ENCODE measurements at regions not wholly inside any gene's neighbourhood (a gene's known extent, or its start where the extent isn't known, plus 50 kb on each side); places are given as distances from the start of the nearest gene placed in this dataset.

GRCh38 chr5:104444656-104445055 is 882.1 kb upstream of the NUDT12 start:
- no peak for DNase-seq

GRCh38 chr5:104443706-104444105 is 881.1 kb upstream of the NUDT12 start:
- no peak for DNase-seq

DNA sequence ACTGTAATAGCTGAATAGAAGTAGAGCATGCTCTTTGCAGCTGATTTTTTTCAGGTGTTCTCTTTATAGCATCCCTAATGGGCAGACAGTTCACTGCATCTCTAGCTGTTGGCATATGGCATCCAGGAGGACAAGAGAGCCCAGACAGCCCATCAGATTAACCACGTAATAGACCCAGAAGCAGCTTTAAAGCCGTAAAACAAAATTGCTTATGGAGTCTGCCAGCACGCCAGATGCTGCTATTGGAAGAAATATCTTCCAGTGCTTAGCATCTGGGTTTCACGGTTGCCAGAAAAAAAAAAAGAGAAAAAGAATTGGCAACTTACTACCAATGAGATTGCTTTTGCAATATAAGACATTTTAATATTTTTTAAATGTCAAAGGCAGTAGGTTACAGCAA is 869.4 kb upstream of the NUDT12 start:
- DNase-seq: no peak

DNA sequence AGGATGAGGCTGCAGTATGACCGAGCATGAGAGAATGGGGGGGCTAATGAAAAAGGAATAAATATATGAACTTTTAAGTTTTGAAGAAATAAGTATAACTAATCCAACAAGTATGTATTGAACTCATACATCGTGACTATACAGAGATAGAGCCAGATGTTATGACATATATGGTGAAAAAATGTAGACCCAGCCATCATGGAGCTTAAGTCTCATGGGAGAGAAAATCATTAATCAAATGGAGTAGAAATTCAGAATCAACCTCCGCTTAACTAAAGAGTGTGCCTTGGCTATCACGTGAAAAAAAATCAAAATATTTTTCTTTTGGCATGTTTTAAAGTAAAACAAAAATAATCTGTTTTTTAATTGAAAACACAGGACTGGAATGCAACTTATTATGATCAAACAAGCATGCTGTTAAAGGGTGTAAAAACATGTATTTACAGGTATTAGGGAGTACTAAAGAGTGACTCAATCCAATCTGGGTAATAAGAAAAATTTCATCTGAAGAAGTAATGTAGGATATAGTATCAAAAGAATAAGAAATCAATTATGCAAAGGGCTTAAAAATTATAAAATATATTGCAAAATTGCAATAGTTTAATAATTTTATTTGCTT is 868.5 kb upstream of the NUDT12 start:
- DNase-seq: no peak

- no peak for DNase-seq
Measured at GRCh38 chr5:104429911-104430310, 867.3 kb upstream of the NUDT12 start.

DNA sequence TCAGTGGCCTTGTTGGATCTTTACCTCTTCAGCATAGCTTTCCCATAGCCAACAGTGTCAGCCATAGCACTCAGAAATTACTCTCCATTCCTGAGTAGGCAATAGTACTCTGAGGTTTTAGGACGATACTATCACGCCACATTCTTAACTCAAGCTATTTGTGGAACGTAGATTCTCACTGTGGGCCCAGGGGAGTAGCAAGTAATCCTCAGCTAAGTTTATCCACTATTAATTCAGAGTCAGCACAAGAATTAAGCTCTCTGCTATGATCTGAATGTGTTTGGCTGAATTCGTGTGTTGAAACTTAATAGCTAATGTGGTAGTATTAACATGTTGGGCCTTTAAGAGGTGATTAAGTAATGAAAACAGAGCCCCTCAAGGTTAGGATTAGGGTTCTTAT is 858.8 kb upstream of the NUDT12 start:
- DNase-seq: no peak

DNA sequence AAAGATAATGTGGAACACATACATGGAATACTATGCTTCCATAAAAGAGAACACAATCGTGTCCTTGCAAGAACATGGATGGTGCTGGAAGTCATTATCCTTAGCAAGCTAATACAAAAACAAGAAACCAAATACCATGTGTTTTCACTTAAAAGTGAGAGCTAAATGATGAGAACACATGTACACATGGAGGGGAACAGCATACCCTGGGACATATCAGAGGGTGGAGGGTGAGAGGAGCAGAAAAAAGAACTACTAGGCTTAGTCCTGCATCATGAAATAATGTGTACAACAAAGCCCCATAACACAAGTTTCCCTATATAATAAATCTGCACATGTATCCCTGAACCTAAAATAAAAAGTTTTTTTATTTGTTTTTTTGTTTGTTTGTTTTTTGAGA is 855.5 kb upstream of the NUDT12 start:
- no peak for DNase-seq

GRCh38 chr5:104412649-104413240 is 850.2 kb upstream of the NUDT12 start:
- DNase-seq: no peak

- DNase-seq: no peak
Measured at GRCh38 chr5:104400941-104401340, 838.4 kb upstream of the NUDT12 start.

- no peak for DNase-seq
Measured at GRCh38 chr5:104385906-104386305, 823.3 kb upstream of the NUDT12 start.

- DNase-seq: no peak
Measured at GRCh38 chr5:104375345-104375744, 812.8 kb upstream of the NUDT12 start.

DNA sequence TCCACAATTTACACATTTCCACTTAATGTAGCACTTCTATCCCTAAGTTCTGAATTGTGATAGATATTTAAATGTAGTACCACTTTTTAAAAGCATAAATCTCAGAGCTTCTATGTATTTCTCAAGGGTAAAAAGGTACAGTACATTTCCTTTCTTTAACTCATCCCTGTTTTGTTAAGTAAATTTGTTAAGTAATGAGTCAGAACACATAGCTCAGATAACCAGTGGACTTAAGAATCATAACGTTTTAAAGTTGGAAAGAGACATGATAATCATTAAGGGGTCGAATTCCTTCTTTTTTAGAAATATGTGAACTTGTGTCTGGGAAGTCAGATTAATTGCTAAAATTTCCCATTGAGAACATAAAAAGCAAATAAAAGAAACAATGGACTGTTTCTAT is 810.2 kb upstream of the NUDT12 start:
- DNase-seq: no peak

DNA sequence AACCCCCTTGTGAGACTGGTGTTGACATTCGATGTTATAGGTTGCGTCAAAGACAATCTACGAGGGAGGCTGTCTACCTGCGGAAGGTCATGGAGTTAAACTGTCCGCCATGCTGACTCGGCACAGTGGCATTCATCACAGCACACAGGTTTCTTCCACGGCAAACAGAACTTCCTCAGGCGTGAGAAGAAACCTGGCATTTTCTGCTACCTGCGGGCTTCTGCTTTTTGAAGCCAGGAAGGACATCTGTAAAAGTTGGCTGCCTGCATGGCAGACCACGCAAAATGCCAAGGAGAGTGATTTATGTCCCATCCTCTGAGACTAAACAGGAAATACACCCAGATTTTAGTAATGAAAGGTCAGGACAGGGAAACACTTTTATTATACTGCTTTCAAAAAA is 809.8 kb upstream of the NUDT12 start:
- DNase-seq: no peak

DNA sequence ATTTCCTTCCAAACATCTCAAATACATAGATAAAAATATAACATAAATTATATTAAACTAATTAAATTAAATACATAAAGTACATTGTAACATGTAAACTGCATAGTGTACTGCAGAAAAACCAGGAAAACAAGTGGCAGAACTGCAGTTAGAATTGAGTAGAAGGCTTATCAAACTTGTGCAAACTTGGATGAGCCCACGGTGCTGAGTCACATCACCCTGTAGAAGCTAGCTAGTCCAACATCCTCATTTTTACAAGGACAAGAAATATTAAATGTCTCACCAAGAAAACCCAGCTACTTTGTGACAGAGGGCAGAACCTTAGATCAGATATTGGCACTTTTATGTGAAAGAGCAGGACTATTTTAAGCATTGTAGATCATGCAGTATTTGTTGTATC is 807.9 kb upstream of the NUDT12 start:
- DNase-seq: no peak

- DNase-seq: no peak
Measured at GRCh38 chr5:104367978-104368377, 805.4 kb upstream of the NUDT12 start.

DNA sequence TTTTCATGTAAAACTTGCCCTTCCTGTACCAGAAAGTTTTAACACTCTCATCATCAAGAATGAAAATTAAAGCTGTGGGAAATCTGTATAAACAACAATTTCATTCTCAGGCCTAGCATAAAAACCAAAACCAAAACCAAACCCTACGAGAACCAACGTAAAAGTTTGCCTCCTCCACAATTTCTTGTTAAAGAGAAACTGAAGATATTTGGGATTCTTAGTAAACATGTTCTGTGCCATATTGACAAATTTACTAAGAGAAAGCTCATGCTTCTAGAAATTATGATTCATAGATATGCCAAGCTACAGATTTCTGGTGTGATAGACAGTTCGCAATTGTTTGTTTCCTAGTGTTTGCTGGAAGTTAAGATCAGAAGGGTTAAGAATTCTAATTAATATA is 801.0 kb upstream of the NUDT12 start:
- DNase-seq: no peak

DNA sequence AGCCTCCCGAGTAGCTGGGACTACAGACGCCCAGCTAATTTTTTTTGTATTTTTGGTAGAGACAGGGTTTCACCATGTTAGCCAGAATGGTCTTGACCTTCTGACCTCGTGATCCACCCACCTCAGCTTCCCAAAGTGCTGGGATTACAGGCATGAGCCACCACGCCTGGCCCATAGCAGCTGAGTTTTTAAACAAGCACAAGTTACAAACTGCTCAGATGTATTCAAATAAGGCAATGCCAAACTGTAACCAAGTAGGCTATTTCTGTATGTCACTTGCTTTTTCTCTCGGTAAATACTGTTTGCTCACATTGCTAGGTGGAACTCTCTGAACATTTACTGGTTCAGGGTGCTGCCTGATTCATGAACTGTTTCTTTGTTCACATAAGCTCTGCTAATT is 799.3 kb upstream of the NUDT12 start:
- DNase-seq: no peak

GRCh38 chr5:104355350-104355749 is 792.8 kb upstream of the NUDT12 start:
- DNase-seq: no peak

DNA sequence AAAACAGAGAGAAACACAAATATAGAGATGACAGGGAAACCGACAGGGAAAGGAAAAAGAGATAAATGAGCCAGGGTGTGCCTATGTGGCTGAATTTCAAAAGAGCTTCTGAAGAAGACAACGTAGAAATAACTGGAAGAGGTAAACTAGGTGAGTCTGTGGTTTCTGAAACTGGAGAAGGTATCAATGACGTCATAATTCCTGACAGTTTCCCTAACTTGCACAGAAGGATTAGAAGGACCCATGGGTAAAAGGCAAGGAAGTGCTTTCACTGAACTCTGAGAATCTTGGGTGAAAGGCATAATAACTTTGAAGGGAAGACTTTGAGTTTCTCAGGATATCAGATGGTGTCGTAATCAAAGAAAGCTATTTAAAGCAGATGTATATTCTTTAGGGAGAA is 790.8 kb upstream of the NUDT12 start:
- DNase-seq: no peak

GRCh38 chr5:104352954-104353353 is 790.4 kb upstream of the NUDT12 start:
- DNase-seq: no peak

GRCh38 chr5:104347119-104347708 is 784.6 kb upstream of the NUDT12 start:
- DNase-seq: no peak

- no peak for DNase-seq
Measured at GRCh38 chr5:104345222-104346016, 782.8 kb upstream of the NUDT12 start.

DNA sequence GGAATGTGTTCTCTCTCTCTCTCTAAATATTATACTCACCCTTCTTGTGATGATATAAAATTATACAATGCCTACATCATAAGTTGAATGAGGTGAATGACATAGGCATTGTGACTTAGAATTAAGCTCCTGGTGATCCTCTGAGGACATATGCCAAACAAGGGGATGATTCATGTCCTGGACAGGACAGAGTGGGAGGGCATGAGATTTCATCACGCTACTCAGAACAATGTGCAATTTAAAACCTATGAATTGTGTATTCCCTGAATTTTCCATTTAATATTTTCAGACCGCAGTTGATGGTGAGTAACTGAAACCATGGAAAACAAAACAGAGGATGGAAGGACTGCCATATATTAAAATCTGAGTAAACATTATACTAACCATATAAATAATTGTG is 782.2 kb upstream of the NUDT12 start:
- DNase-seq: no peak

- DNase-seq: no peak
Measured at GRCh38 chr5:104327801-104328200, 765.2 kb upstream of the NUDT12 start.
